OCI-LY3 (cell line): ENCODE measurements at regions not wholly inside any gene's neighbourhood (a gene's known extent, or its start where the extent isn't known, plus 50 kb on each side); places are given as distances from the start of the nearest gene placed in this dataset.

Experiments used
- EZH2phosphoT487 ChIP-seq: fragments of 200-600 bp; shearing (Covaris generic); IDR thresholded peaks from 2 replicates; pipeline ENCODE4 v1.6.1; 2018; ENCODE audit warnings: antibody characterized with exemption, mixed run types, low read depth
- TF ChIP-seq, protein P1 (sequence below): fragments of 200-600, 300-600 bp; sonication (generic); IDR thresholded peaks from 2 replicates; pipeline ENCODE4 v1.5.1; 2014; ENCODE audit warnings: antibody characterized with exemption, low read length, low read depth

DNA sequence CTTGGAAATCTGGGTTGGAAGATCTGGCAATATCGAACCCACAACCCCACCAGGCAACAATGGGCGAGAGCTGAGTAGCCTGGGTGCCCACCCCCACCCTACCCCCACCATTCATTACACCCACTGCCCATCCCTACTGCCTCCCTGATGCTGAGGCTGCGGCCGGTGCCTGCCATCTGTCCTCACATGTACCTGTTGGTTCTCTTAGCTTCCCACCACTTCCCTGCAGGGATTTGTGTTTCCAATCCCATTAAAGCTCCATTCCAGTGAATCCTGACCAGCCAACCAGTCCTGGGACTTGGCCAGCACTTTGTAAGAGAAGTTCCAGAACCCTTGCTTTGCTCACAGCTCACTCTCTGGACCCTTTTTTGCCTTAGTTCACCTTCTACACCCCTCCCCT lies 163.0 kb upstream of the SH3BP4 start:
- TF ChIP-seq, protein P1, sequence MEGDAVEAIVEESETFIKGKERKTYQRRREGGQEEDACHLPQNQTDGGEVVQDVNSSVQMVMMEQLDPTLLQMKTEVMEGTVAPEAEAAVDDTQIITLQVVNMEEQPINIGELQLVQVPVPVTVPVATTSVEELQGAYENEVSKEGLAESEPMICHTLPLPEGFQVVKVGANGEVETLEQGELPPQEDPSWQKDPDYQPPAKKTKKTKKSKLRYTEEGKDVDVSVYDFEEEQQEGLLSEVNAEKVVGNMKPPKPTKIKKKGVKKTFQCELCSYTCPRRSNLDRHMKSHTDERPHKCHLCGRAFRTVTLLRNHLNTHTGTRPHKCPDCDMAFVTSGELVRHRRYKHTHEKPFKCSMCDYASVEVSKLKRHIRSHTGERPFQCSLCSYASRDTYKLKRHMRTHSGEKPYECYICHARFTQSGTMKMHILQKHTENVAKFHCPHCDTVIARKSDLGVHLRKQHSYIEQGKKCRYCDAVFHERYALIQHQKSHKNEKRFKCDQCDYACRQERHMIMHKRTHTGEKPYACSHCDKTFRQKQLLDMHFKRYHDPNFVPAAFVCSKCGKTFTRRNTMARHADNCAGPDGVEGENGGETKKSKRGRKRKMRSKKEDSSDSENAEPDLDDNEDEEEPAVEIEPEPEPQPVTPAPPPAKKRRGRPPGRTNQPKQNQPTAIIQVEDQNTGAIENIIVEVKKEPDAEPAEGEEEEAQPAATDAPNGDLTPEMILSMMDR, result no peak
- TF ChIP-seq EZH2phosphoT487, result no peak
